NB4 (cell line): ENCODE measurements at regions not wholly inside any gene's neighbourhood (a gene's known extent, or its start where the extent isn't known, plus 50 kb on each side); places are given as distances from the start of the nearest gene placed in this dataset.

Experiments used
- CTCF ChIP-seq: IDR thresholded peaks from one replicate; pipeline ENCODE4 v1.5.1; 2012; ENCODE audit warnings: low read depth, low read length
- MAX ChIP-seq: IDR thresholded peaks from 2 replicates; pipeline ENCODE4 v1.6.1; 2011; ENCODE audit warnings: low read depth, low read length
- MYC ChIP-seq: IDR thresholded peaks from 2 replicates; pipeline ENCODE4 v1.6.1; 2011; ENCODE audit warnings: low read depth, low read length
- POLR2A ChIP-seq: IDR thresholded peaks from 2 replicates; pipeline ENCODE4 v1.6.1; 2011; ENCODE audit warnings: mild to moderate bottlenecking; ENCODE audit not compliant: insufficient read length; ENCODE audit errors: extremely low read depth

GRCh38 chr1:209038316-209038715, 545.2 kb upstream of the CAMK1G start:
- no peak for TF ChIP-seq CTCF
- no peak for TF ChIP-seq POLR2A
- no peak for TF ChIP-seq MYC
- TF ChIP-seq MAX: no peak
